ENCODE measurements at regions not wholly inside any gene's neighbourhood (a gene's known extent, or its start where the extent isn't known, plus 50 kb on each side); places are given as distances from the start of the nearest gene placed in this dataset.

- no peak overlapping the region for H3K4me2 ChIP-seq (ENCODE audit: insufficient read depth, insufficient read length, low read length)
- H4K5ac ChIP-seq (ENCODE audit: insufficient read length, low read depth, low read length), result no peak overlapping the region
- no peak overlapping the region for H2BK5ac ChIP-seq (ENCODE audit: insufficient read length, low read length)
- WGBS (ENCODE audit: extremely low coverage, insufficient read length, low lambda C conversion rate), result no CpG with 5 or more reads among the region's 4 CpGs
- no peak overlapping the region for H4K8ac ChIP-seq (replicated peaks; ENCODE audit: insufficient read length, low read depth, low read length)
- no peak overlapping the region for H3K4ac ChIP-seq (ENCODE audit: low read depth, low read length)
- no peak overlapping the region; a peak in 1 of 7 replicates for H3K27ac Mint-ChIP-seq
- H4K91ac ChIP-seq (ENCODE audit: insufficient read length, low read depth, low read length), result no peak overlapping the region
- H3K9me3 ChIP-seq (ENCODE audit: control insufficient read depth, low read depth, low read length), result no peaks in the 10 kb centered on the region
- H3K18ac ChIP-seq (ENCODE audit: insufficient read length, low read depth, low read length), result no peak overlapping the region
- no peaks in the 10 kb centered on the region for H3K79me2 ChIP-seq (ENCODE audit: insufficient read depth, low read length)
- H3K4me1 Mint-ChIP-seq, result no peaks in the 10 kb centered on the region
- H3K4me3 Mint-ChIP-seq, result no peak overlapping the region
- H3K79me1 ChIP-seq (ENCODE audit: insufficient read depth, low read depth, low read length, poor library complexity, severe bottlenecking), result no peaks in the 10 kb centered on the region
- H2BK12ac ChIP-seq (ENCODE audit: insufficient read length, low read depth, low read length), result no peak overlapping the region
- no peaks in the 10 kb centered on the region for H3K36me3 Mint-ChIP-seq (ENCODE audit: insufficient read depth in 1 of 3, low read depth in 3 of 3)
- no peak overlapping the region for H2AK5ac ChIP-seq (ENCODE audit: insufficient read length, low read length)
- H3K14ac ChIP-seq (ENCODE audit: insufficient read depth, low read length), result no peak overlapping the region
- H4K20me1 ChIP-seq (ENCODE audit: control insufficient read depth, insufficient read depth, insufficient read length), result no peaks in the 10 kb centered on the region
- no peak overlapping the region for H3K56ac ChIP-seq (ENCODE audit: insufficient read length, low read depth, low read length)
- H3K9me3 Mint-ChIP-seq, result no peaks in the 10 kb centered on the region
- no peaks in the 10 kb centered on the region for H3K4me1 ChIP-seq (ENCODE audit: insufficient read depth, low read length)
- no peak overlapping the region for H2BK20ac ChIP-seq (ENCODE audit: low read depth, low read length, poor library complexity, severe bottlenecking)
- H3K9ac ChIP-seq (ENCODE audit: extremely low read depth, insufficient read length, low read length), result no peak overlapping the region
- H3K27me3 Mint-ChIP-seq (ENCODE audit: low read depth), result no peaks in the 10 kb centered on the region; the same call in 1 of the 2 replicates
- no peaks in the 10 kb centered on the region for H3K23me2 ChIP-seq (ENCODE audit: insufficient read length, low read depth, low read length, poor library complexity, severe bottlenecking)
- H2AFZ ChIP-seq (ENCODE audit: low read length), result no peak overlapping the region
- H3K23ac ChIP-seq (ENCODE audit: insufficient read length, low read depth, low read length), result no peak overlapping the region
- H3K27ac ChIP-seq (ENCODE audit: insufficient read length, low read depth, low read length), result no peak overlapping the region
- no peak overlapping the region for H2BK120ac ChIP-seq (ENCODE audit: low read depth, low read length, poor library complexity, severe bottlenecking)
- DNase-seq, result no peak
- H3T11ph ChIP-seq (ENCODE audit: low read length), result no peak overlapping the region
- no peaks in the 10 kb centered on the region for H3K27me3 ChIP-seq (ENCODE audit: insufficient read depth, low read length)
- H2BK15ac ChIP-seq (ENCODE audit: low read depth, low read length), result no peak overlapping the region
- no peak for TF ChIP-seq CTCF (conservative IDR thresholded peaks at IDR 0.05)
These were observed 102.6 kb downstream of the GLUL start for GRCh38 chr1:182288749-182289604.

All from H9 (cell line).